Common myeloid progenitor, CD34-positive (primary cell): ENCODE measurements at regions not wholly inside any gene's neighbourhood (a gene's known extent, or its start where the extent isn't known, plus 50 kb on each side); places are given as distances from the start of the nearest gene placed in this dataset.

Source experiments
- CTCF ChIA-PET: fragments of 350-600 bp; sonication (Branson Sonifier 250); formaldehyde crosslinking; loops from one replicate; lab custom pipeline; 2021; ENCODE audit warnings: antibody characterized with exemption; lab: Charles Lee
- POLR2A ChIA-PET: fragments of 350-600 bp; sonication (Branson Sonifier 250); formaldehyde crosslinking; loops from one replicate; lab custom pipeline; 2021; ENCODE audit warnings: antibody characterized with exemption; lab: Charles Lee
- DNase-seq, 3 donors: peaks; one replicate each; pipeline versions ENCODE4 v3.0.0 to v3.0.0-alpha.2; 2013
- H3K27ac ChIP-seq, 2 experiments: 1 replicate in 1 of 2; 2 replicates in 1 of 2; pipeline ENCODE4 v1.7.0; 2013; ENCODE audit warnings: inconsistent platforms in 2 of 2, low read length in 2 of 2, mild to moderate bottlenecking in 2 of 2, low read depth in 1 of 2, moderate library complexity in 1 of 2; ENCODE audit not compliant: severe bottlenecking in 2 of 2, insufficient read depth in 1 of 2, poor library complexity in 1 of 2
- H3K27me3 ChIP-seq, 5 experiments: replicated peaks in 2 of 5; 1 replicate in 3 of 5; 2 replicates in 2 of 5; pipeline versions ENCODE4 v1.6.1 to v1.7.0; 2013; ENCODE audit warnings: low read length in 4 of 5, mild to moderate bottlenecking in 2 of 5, moderate library complexity in 2 of 5, inconsistent platforms in 1 of 5; ENCODE audit not compliant: insufficient read depth in 5 of 5, control insufficient read depth in 4 of 5
- H3K36me3 ChIP-seq, 4 experiments: 1 replicate in 2 of 4; 2 replicates in 2 of 4; pipeline versions ENCODE4 v1.6.1 to v1.7.0; 2013; ENCODE audit warnings: low read length in 3 of 4, control low read depth in 1 of 4, mild to moderate bottlenecking in 1 of 4; ENCODE audit not compliant: control insufficient read depth in 4 of 4, insufficient read depth in 4 of 4
- H3K4me1 ChIP-seq, 4 experiments: 1 replicate in 3 of 4; 2 replicates in 1 of 4; pipeline versions ENCODE4 v1.6.1 to v1.7.1; 2013; ENCODE audit warnings: low read length in 3 of 4, mild to moderate bottlenecking in 3 of 4, control low read depth in 1 of 4, inconsistent platforms in 1 of 4, moderate library complexity in 1 of 4; ENCODE audit not compliant: control insufficient read depth in 4 of 4, insufficient read depth in 4 of 4; ENCODE audit errors: control extremely low read depth in 1 of 4
- H3K4me3 ChIP-seq, 7 experiments: 1 replicate in 4 of 7; 2 replicates in 3 of 7; pipeline versions ENCODE4 v1.5.1 to v1.7.0; 2013; ENCODE audit warnings: mild to moderate bottlenecking in 7 of 7, low read length in 6 of 7, moderate library complexity in 6 of 7, inconsistent platforms in 2 of 7, low read depth in 2 of 7, control low read depth in 1 of 7; ENCODE audit not compliant: insufficient read depth in 4 of 7, control insufficient read depth in 1 of 7; ENCODE audit errors: extremely low read depth in 1 of 7
- H3K9me3 ChIP-seq, 5 experiments: 1 replicate in 4 of 5; 2 replicates in 1 of 5; pipeline versions ENCODE4 v1.6.1 to v1.7.1; 2013; ENCODE audit warnings: low read length in 4 of 5, mild to moderate bottlenecking in 2 of 5, inconsistent platforms in 1 of 5, low read depth in 1 of 5, moderate library complexity in 1 of 5; ENCODE audit not compliant: control insufficient read depth in 4 of 5, insufficient read depth in 2 of 5; ENCODE audit errors: control extremely low read depth in 1 of 5
- WGBS: methylation state at CpG from one replicate; pipeline ENCODE4 v1.1.5; 2013; ENCODE audit not compliant: insufficient coverage; 5-methylcytosine and 5-hydroxymethylcytosine counted together

- WGBS = 74% methylated on average over 16 of the region's 16 CpGs
- H3K4me1 ChIP-seq = peaks cover 0 to 3% (median 0%) of the 10 kb centered on the region in 4 experiments
- no peaks in the 10 kb centered on the region for H3K36me3 ChIP-seq
- H3K27ac ChIP-seq = no peak overlapping the region
- peaks cover 0 to 21% (median 10%) of the 10 kb centered on the region in 5 experiments for H3K9me3 ChIP-seq
- H3K4me3 ChIP-seq = no peak overlapping the region
- DNase-seq = no peak
- H3K27me3 ChIP-seq = peaks cover 0 to 65% (median 30%) of the 10 kb centered on the region in 5 experiments
- ChIA-PET POLR2A (no interaction called here), CTCF (no interaction called here)
Observed at GRCh38 chr6:163630096-163630495, 215.6 kb downstream of the QKI start.
